ENCODE measurements at regions not wholly inside any gene's neighbourhood (a gene's known extent, or its start where the extent isn't known, plus 50 kb on each side); places are given as distances from the start of the nearest gene placed in this dataset.
"Not testable (repeated sequence)": the region's sequence is repeated elsewhere in the genome, so short reads cannot be mapped to it uniquely, and the experiment has no call there.

GRCh38 chr5:1958211-1959010, 75.7 kb upstream of the IRX4 start:
- Histone ChIP-seq H4K20me1 (no peaks in the 10 kb centered on the region), H3K9me3 (no peaks in the 10 kb centered on the region), H3K27me3 (no peaks in the 10 kb centered on the region), H3K4me2 (no peak overlapping the region), H3K4me1 (peaks cover 33% of the 10 kb centered on the region), H3K27ac (no peak overlapping the region), H3K9ac (no peak overlapping the region), H3K36me3 (no peaks in the 10 kb centered on the region), H3K4me3 (no peak overlapping the region)
- no peak for TF ChIP-seq Cebpa-rat (IDR thresholded peaks at IDR 0.05)

GRCh38 chr5:1955586-1955985, 72.9 kb upstream of the IRX4 start:
- no peak overlapping the region for H3K27ac ChIP-seq
- H3K9me3 ChIP-seq: no peaks in the 10 kb centered on the region
- H4K20me1 ChIP-seq: no peaks in the 10 kb centered on the region
- H3K4me1 ChIP-seq: peaks cover 17% of the 10 kb centered on the region
- no peak overlapping the region for H3K4me3 ChIP-seq
- peaks cover 16% of the 10 kb centered on the region for H3K27me3 ChIP-seq
- H3K36me3 ChIP-seq: no peaks in the 10 kb centered on the region
- no peak overlapping the region for H3K9ac ChIP-seq
- no peak for TF ChIP-seq Cebpa-rat (IDR thresholded peaks at IDR 0.05)
- H3K4me2 ChIP-seq: no peak overlapping the region

- H3K4me2 ChIP-seq, H3K9ac ChIP-seq, H4K20me1 ChIP-seq, H3K27ac ChIP-seq, H3K4me3 ChIP-seq, H3K9me3 ChIP-seq, H3K36me3 ChIP-seq: not testable (repeated sequence)
- Histone ChIP-seq H3K4me1 (peaks cover 20% of the 10 kb centered on the region), H3K27me3 (peaks cover 30% of the 10 kb centered on the region)
These were observed 71.0 kb upstream of the IRX4 start for GRCh38 chr5:1953710-1954109.

DNA sequence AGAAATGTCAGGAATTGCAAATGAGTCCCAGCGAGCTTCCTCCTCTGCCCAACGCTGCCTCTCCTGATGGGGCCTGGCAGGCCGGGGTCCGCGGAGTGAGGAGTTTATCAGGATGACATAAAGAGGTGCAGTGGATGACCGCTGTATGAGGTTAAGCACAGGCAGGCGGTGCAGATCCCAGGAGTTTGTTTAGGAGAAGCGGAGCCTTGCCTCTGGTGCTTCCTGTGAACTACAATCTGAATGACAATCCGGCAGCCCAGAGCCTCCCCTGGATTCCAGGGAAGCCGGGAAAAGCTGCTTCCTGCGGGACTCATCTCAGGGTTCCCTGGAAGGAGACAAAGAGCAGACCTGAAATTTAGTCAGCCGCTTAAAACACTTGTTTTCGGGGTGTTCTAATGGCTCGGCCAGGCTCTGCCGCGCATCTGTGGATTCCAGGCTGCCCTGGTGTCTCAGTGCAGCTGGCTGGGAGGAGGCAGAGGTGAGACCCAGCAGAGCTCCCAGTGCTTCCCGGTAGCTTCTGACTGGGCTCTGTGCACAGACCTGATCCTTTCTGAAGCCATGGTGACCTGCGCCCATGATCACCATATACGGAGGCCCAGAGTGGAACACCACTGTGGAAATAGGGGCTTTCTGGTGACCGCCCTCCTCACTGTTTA, 69.8 kb upstream of the IRX4 start:
- peaks cover 31% of the 10 kb centered on the region for H3K4me1 ChIP-seq

DNA sequence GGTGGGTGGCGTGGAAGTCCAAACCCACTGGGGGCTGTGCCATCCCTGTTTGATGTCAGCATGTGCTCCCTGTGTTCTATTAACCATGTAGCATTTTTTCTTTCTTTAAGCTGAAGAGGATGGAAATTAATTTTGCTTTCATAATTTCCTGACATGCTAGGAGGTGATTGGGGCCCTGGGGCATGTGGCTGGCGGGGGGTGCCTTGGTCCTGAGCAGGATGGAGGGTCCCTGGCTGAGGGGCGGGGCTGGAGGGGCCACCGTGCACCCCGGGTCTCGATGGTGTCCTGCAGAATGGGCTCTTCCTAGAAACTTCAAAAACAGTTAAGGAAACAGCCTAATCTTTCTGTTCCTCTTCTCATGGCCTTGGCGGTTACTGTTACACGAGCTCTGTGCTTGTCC, 69.3 kb upstream of the IRX4 start:
- H3K4me2 ChIP-seq: peak overlapping the region; percentile 49
- H3K9me3 ChIP-seq: no peaks in the 10 kb centered on the region
- H3K4me1 ChIP-seq: peaks cover 37% of the 10 kb centered on the region
- H3K27ac ChIP-seq: no peak overlapping the region
- no peak overlapping the region for H3K4me3 ChIP-seq
- H3K36me3 ChIP-seq: no peaks in the 10 kb centered on the region
- no peaks in the 10 kb centered on the region for H4K20me1 ChIP-seq
- H3K27me3 ChIP-seq: peaks cover 30% of the 10 kb centered on the region
- no peak overlapping the region for H3K9ac ChIP-seq
- TF ChIP-seq Cebpa-rat (IDR thresholded peaks at IDR 0.05): no peak

More for the DNA sequence above, 69.8 kb upstream of the IRX4 start:
- Histone ChIP-seq H3K9me3 (no peaks in the 10 kb centered on the region), H3K4me3 (no peak overlapping the region), H3K9ac (no peak overlapping the region), H3K27ac (no peak overlapping the region), H3K4me2 (peak overlapping the region; percentile 49), H4K20me1 (no peaks in the 10 kb centered on the region), H3K36me3 (no peaks in the 10 kb centered on the region), H3K27me3 (peaks cover 30% of the 10 kb centered on the region)
- TF ChIP-seq Cebpa-rat (IDR thresholded peaks at IDR 0.05): no peak

- no peak for TF ChIP-seq Cebpa-rat (IDR thresholded peaks at IDR 0.05)
- Histone ChIP-seq H3K9me3 (no peaks in the 10 kb centered on the region), H3K36me3 (no peaks in the 10 kb centered on the region), H3K27ac (no peak overlapping the region), H3K4me2 (peak overlapping the region; percentile 49), H3K4me1 (peaks cover 44% of the 10 kb centered on the region), H3K9ac (no peak overlapping the region), H4K20me1 (no peaks in the 10 kb centered on the region), H3K27me3 (peaks cover 36% of the 10 kb centered on the region), H3K4me3 (no peak overlapping the region)
These were observed 68.6 kb upstream of the IRX4 start for GRCh38 chr5:1951165-1951816.

GRCh38 chr5:1950708-1951103, 68.0 kb upstream of the IRX4 start:
- Histone ChIP-seq H3K4me3 (no peak overlapping the region), H3K4me2 (no peak overlapping the region), H3K4me1 (peaks cover 50% of the 10 kb centered on the region), H4K20me1 (no peaks in the 10 kb centered on the region), H3K36me3 (no peaks in the 10 kb centered on the region), H3K9me3 (no peaks in the 10 kb centered on the region), H3K9ac (no peak overlapping the region), H3K27ac (no peak overlapping the region), H3K27me3 (peaks cover 38% of the 10 kb centered on the region)
- TF ChIP-seq Cebpa-rat (IDR thresholded peaks at IDR 0.05): no peak

- Histone ChIP-seq H3K36me3 (no peaks in the 10 kb centered on the region), H3K27me3 (peaks cover 38% of the 10 kb centered on the region), H3K9me3 (no peaks in the 10 kb centered on the region), H3K27ac (no peak overlapping the region), H3K4me2 (no peak overlapping the region), H4K20me1 (no peaks in the 10 kb centered on the region), H3K4me1 (peaks cover 55% of the 10 kb centered on the region), H3K4me3 (no peak overlapping the region), H3K9ac (no peak overlapping the region)
- TF ChIP-seq Cebpa-rat (IDR thresholded peaks at IDR 0.05): no peak
These were observed 67.5 kb upstream of the IRX4 start for GRCh38 chr5:1950096-1950707.

DNA sequence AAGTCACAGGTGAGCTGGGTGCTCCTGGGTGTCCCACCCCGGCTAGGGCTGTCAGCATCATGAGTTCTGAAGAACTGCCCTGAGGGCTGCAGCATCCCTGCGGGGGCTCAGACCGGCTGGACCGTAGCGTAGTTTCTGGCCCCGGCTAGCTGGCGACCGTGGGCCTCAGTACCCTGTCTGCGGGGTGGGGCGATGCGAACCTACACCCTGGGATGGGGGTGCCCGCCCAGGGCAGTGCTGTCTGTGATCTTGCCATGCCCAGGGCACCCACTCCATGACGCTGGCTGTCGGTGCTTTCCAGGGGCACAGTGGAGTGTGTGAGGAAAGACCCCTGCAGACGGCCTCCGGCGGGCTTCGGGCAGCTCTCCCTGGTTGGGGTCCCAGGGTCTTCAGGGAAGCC, 66.5 kb upstream of the IRX4 start:
- Histone ChIP-seq H3K9ac (no peak overlapping the region), H3K4me2 (peak overlapping the region; percentile 71), H3K4me3 (no peak overlapping the region), H3K27ac (no peak overlapping the region), H4K20me1 (no peaks in the 10 kb centered on the region), H3K4me1 (peaks cover 64% of the 10 kb centered on the region), H3K36me3 (no peaks in the 10 kb centered on the region), H3K27me3 (peaks cover 38% of the 10 kb centered on the region), H3K9me3 (no peaks in the 10 kb centered on the region)
- TF ChIP-seq Cebpa-rat (IDR thresholded peaks at IDR 0.05): no peak
